HCT116 (cell line): ENCODE measurements at regions not wholly inside any gene's neighbourhood (a gene's known extent, or its start where the extent isn't known, plus 50 kb on each side); places are given as distances from the start of the nearest gene placed in this dataset.

Source experiments
- ATAC-seq: fragments of 200-7000 bp; cut with Tn5 transposase; 2 replicates; pipeline ENCODE4 v1.9.1; 2020; ENCODE audit warnings: mild to moderate bottlenecking, moderate library complexity
- BruUV-seq: library from RNA; stranded (reverse); fragments of 400-500 nt; replicated peaks from 2 replicates; lab custom pipeline; 2021; lab: Mats Ljungman, UMichigan
- CTCF ChIA-PET: fragments of 300-600 bp; sonication (Branson Sonifier 250); formaldehyde crosslinking; loops from one replicate; lab custom pipeline; 2021; ENCODE audit warnings: antibody characterized with exemption; lab: Charles Lee
- POLR2A ChIA-PET: fragments of 300-600, 350-600 bp; sonication (Branson Sonifier 250); formaldehyde crosslinking; loops from one replicate; lab custom pipeline; 2021; ENCODE audit warnings: antibody characterized with exemption; lab: Charles Lee
- RAD21 ChIA-PET, 2 experiments: fragments of 300-600 bp; sonication (Branson Sonifier 250); formaldehyde crosslinking; loops; one replicate each; lab custom pipeline; 2023; ENCODE audit warnings: low total read pairs in 2 of 2; ENCODE audit not compliant: uncharacterized antibody in 2 of 2, unreplicated experiment in 2 of 2, low non-redundant PET in 1 of 2; lab: Charles Lee
- DNase-seq: peaks from one replicate; pipeline ENCODE4 v3.0.0-alpha.2; 2010; ENCODE audit warnings: low read depth, low spot score
- H2AFZ ChIP-seq: fragments of 200-600 bp; shearing (Covaris generic), sonication (generic); 2 replicates; pipeline ENCODE4 v1.6.1; 2017; ENCODE audit warnings: low read depth, mixed run types, mixed read lengths, antibody characterized with exemption, low read length; ENCODE audit not compliant: poor library complexity, severe bottlenecking
- H3K27ac ChIP-seq: 2 replicates; pipeline ENCODE4 v1.5.1; 2012; ENCODE audit warnings: low read depth, low read length
- H3K27me3 ChIP-seq: fragments of 200-600 bp; sonication (generic); 2 replicates; pipeline ENCODE4 v1.6.1; 2016; ENCODE audit warnings: mixed run types, low read length, mixed read lengths; ENCODE audit not compliant: insufficient read depth
- H3K36me3 ChIP-seq, 2 experiments: fragments of 200-500 bp in 1 of 2; fragments of 200-600 bp in 1 of 2; sonication (Bioruptor generic) in 1 of 2; sonication (generic) in 1 of 2; 2 replicates each; pipeline versions ENCODE4 v1.5.1 to v1.6.1; 2014 to 2016; ENCODE audit warnings: low read length in 2 of 2, inconsistent platforms in 1 of 2, mixed read lengths in 1 of 2, mixed run types in 1 of 2; ENCODE audit not compliant: insufficient read depth in 2 of 2, control insufficient read depth in 1 of 2
- H3K4me1 ChIP-seq, 2 experiments: fragments of 200-600 bp in 1 of 2; sonication (generic) in 1 of 2; 2 replicates each; pipeline versions ENCODE4 v1.5.1 to v1.6.1; 2012 to 2017; ENCODE audit warnings: low read length in 2 of 2, inconsistent platforms in 1 of 2, mild to moderate bottlenecking in 1 of 2, mixed read lengths in 1 of 2, mixed run types in 1 of 2, moderate library complexity in 1 of 2; ENCODE audit not compliant: insufficient read depth in 2 of 2, control insufficient read depth in 1 of 2
- H3K4me2 ChIP-seq: fragments of 200-600 bp; sonication (generic); 2 replicates; pipeline ENCODE4 v1.6.1; 2017; ENCODE audit warnings: mixed run types, low read length, mixed read lengths
- H3K4me3 ChIP-seq, 2 experiments: fragments of 200-600 bp in 1 of 2; sonication (generic) in 1 of 2; replicated peaks in 1 of 2; 2 replicates each; pipeline ENCODE4 v1.5.1; 2011 to 2016; ENCODE audit warnings: low read length in 2 of 2, control low read depth in 1 of 2, low read depth in 1 of 2, mild to moderate bottlenecking in 1 of 2, mixed read lengths in 1 of 2, mixed run types in 1 of 2
- H3K79me2 ChIP-seq: fragments of 200-600 bp; sonication (generic); 2 replicates; pipeline ENCODE4 v1.6.1; 2017; ENCODE audit warnings: mild to moderate bottlenecking, mixed run types, low read length, moderate library complexity, mixed read lengths; ENCODE audit not compliant: insufficient read depth
- H3K9ac ChIP-seq: fragments of 200-600 bp; sonication (generic); 2 replicates; pipeline ENCODE4 v1.6.1; 2016; ENCODE audit warnings: low read length, mixed read lengths
- H3K9me2 ChIP-seq: fragments of 200-600 bp; sonication (generic), shearing (Covaris generic); 2 replicates; pipeline ENCODE4 v1.6.1; 2017; ENCODE audit warnings: mixed run types, mild to moderate bottlenecking, moderate library complexity; ENCODE audit not compliant: insufficient read depth
- H3K9me3 ChIP-seq, 2 experiments: fragments of 200-500 bp in 1 of 2; fragments of 200-600 bp in 1 of 2; sonication (Bioruptor generic) in 1 of 2; sonication (generic) in 1 of 2; 2 replicates each; pipeline ENCODE4 v1.6.1; 2014 to 2017; ENCODE audit warnings: low read length in 2 of 2, mixed read lengths in 2 of 2, inconsistent platforms in 1 of 2, low read depth in 1 of 2, mild to moderate bottlenecking in 1 of 2, mixed run types in 1 of 2, moderate library complexity in 1 of 2; ENCODE audit not compliant: control insufficient read depth in 1 of 2, insufficient read depth in 1 of 2
- H4K20me1 ChIP-seq: fragments of 200-600 bp; sonication (generic), shearing (Covaris generic); 2 replicates; pipeline ENCODE4 v1.6.1; 2017; ENCODE audit warnings: mixed run types, mild to moderate bottlenecking, moderate library complexity; ENCODE audit not compliant: insufficient read depth
- CBX3 ChIP-seq: IDR thresholded peaks from 2 replicates; pipeline ENCODE4 v1.6.1; 2012; ENCODE audit warnings: low read depth
- CEBPB ChIP-seq: IDR thresholded peaks from 2 replicates; pipeline ENCODE4 v1.6.1; 2012; ENCODE audit warnings: low read depth
- EGR1 ChIP-seq: IDR thresholded peaks from 2 replicates; pipeline ENCODE4 v1.6.1; 2012; ENCODE audit warnings: low read depth
- EZH2 ChIP-seq: fragments of 200-600 bp; sonication (generic); IDR thresholded peaks from 2 replicates; pipeline ENCODE4 v1.6.1; 2017; ENCODE audit warnings: antibody characterized with exemption, mixed run types
- JUND ChIP-seq: IDR thresholded peaks from 2 replicates; pipeline ENCODE4 v1.6.1; 2012
- POLR2AphosphoS5 ChIP-seq: IDR thresholded peaks from 2 replicates; pipeline ENCODE4 v1.6.1; 2011; ENCODE audit warnings: mild to moderate bottlenecking, low read depth, low read length, moderate library complexity
- SIN3A ChIP-seq: IDR thresholded peaks from 2 replicates; pipeline ENCODE4 v1.6.1; 2012; ENCODE audit warnings: low read depth
- SRF ChIP-seq: IDR thresholded peaks from 2 replicates; pipeline ENCODE4 v1.6.1; 2012; ENCODE audit warnings: low read depth
- YY1 ChIP-seq: IDR thresholded peaks from 2 replicates; pipeline ENCODE4 v1.6.1; 2011; ENCODE audit warnings: low read length, low read depth, moderate library complexity, mild to moderate bottlenecking; ENCODE audit not compliant: insufficient replicate concordance; ENCODE audit errors: extremely low read depth
- ZFX ChIP-seq: fragments of 450-650 bp; IDR thresholded peaks from 2 replicates; pipeline ENCODE4 v1.6.1; 2017
- ZNF274 ChIP-seq: fragments of 200-500 bp; sonication (Bioruptor generic); IDR thresholded peaks from 2 replicates; pipeline ENCODE4 v1.6.1; 2014; ENCODE audit warnings: mild to moderate bottlenecking, low read depth, low read length, inconsistent platforms
- intact Hi-C: fragments of 100-400 bp; cut with micrococcal nuclease; formaldehyde crosslinking; loops from 2 replicates; pipeline ENCODE4 v1.10.0; 2022
- TF ChIP-seq, protein P1 (sequence below): IDR thresholded peaks from 2 replicates; pipeline ENCODE4 v1.6.1; 2012; ENCODE audit warnings: low read depth
- TF ChIP-seq, protein P2 (sequence below): IDR thresholded peaks from 2 replicates; pipeline ENCODE4 v1.6.1; 2012

DNA sequence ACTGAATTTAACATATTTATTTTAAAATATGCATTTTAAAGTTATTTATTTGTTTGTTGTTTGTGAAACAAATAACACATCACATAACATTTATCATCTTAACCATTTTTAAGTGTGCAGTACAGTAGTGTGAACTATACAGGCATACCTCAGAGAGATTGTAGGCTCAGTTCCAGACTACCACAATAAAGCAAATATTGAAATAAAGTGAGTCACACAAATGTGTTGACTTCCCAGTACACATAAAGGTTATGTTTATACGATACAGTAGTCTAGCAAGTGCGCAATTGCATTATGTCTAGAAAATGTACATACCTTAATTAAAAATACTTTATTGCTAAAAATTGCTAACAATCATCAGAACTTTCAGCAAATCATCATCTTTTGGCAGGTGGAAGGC lies 739.4 kb upstream of the ADGRL4 start:
- no peaks in the 10 kb centered on the region for H3K27me3 ChIP-seq
- H3K27ac ChIP-seq: no peak overlapping the region
- intact Hi-C loops: no loop called here
- H3K79me2 ChIP-seq: no peaks in the 10 kb centered on the region
- POLR2A ChIA-PET: no interaction called here
- BruUV-seq: no TSS peak
- CTCF ChIA-PET: no interaction called here
- no peak overlapping the region for H2AFZ ChIP-seq
- H3K4me1 ChIP-seq: no peaks in the 10 kb centered on the region
- RAD21 ChIA-PET: no interaction called here
- H3K36me3 ChIP-seq: no peaks in the 10 kb centered on the region
- H3K9ac ChIP-seq: no peak overlapping the region
- TF ChIP-seq EGR1 (no peak), CBX3 (no peak), YY1 (no peak)
- DNase-seq: no peak
- H3K4me3 ChIP-seq: no peak overlapping the region
- no peak for ATAC-seq
- H3K9me2 ChIP-seq: no peaks in the 10 kb centered on the region
- H3K4me2 ChIP-seq: no peak overlapping the region
- H4K20me1 ChIP-seq: no peaks in the 10 kb centered on the region
- H3K9me3 ChIP-seq: 0 out of 4 replicates have a peak, but pooled peaks cover 0 to 4% of the 10 kb centered on the region in 2 experiments

DNA sequence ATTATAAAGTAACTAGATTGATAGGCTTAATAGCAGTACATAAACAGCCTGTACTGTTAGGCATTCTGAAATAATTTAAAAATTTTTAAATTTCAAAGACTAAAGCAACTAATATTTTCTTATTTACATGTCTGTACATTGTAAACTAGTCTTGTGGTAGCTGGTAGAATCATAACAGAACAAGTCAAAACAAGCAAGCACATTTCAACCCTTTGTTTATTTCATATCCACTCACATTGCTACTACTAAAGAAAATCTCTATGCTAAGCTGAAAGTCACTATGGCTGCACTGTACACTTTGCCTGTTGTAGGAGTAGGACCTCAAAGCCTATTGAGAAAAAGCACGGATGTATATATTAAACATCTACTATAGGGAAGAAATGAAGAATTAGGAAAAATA lies 738.2 kb upstream of the ADGRL4 start:
- Histone ChIP-seq H3K27ac (no peak overlapping the region), H3K9me3 (0 out of 4 replicates have a peak, but pooled peaks cover 0 to 2% of the 10 kb centered on the region in 2 experiments), H3K4me1 (no peaks in the 10 kb centered on the region), H3K79me2 (no peaks in the 10 kb centered on the region), H3K9me2 (no peaks in the 10 kb centered on the region), H3K9ac (no peak overlapping the region), H3K27me3 (no peaks in the 10 kb centered on the region), H3K36me3 (no peaks in the 10 kb centered on the region), H4K20me1 (no peaks in the 10 kb centered on the region), H3K4me2 (no peak overlapping the region), H2AFZ (no peak overlapping the region), H3K4me3 (no peak overlapping the region)
- no peak for TF ChIP-seq SRF
- TF ChIP-seq JUND: no peak
- TF ChIP-seq ZNF274: no peak
- TF ChIP-seq, protein P1, sequence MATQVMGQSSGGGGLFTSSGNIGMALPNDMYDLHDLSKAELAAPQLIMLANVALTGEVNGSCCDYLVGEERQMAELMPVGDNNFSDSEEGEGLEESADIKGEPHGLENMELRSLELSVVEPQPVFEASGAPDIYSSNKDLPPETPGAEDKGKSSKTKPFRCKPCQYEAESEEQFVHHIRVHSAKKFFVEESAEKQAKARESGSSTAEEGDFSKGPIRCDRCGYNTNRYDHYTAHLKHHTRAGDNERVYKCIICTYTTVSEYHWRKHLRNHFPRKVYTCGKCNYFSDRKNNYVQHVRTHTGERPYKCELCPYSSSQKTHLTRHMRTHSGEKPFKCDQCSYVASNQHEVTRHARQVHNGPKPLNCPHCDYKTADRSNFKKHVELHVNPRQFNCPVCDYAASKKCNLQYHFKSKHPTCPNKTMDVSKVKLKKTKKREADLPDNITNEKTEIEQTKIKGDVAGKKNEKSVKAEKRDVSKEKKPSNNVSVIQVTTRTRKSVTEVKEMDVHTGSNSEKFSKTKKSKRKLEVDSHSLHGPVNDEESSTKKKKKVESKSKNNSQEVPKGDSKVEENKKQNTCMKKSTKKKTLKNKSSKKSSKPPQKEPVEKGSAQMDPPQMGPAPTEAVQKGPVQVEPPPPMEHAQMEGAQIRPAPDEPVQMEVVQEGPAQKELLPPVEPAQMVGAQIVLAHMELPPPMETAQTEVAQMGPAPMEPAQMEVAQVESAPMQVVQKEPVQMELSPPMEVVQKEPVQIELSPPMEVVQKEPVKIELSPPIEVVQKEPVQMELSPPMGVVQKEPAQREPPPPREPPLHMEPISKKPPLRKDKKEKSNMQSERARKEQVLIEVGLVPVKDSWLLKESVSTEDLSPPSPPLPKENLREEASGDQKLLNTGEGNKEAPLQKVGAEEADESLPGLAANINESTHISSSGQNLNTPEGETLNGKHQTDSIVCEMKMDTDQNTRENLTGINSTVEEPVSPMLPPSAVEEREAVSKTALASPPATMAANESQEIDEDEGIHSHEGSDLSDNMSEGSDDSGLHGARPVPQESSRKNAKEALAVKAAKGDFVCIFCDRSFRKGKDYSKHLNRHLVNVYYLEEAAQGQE: no peak
- no peak for TF ChIP-seq SIN3A
- no peak for TF ChIP-seq POLR2AphosphoS5
- no peak for TF ChIP-seq ZFX
- TF ChIP-seq CEBPB: no peak
- TF ChIP-seq, protein P2, sequence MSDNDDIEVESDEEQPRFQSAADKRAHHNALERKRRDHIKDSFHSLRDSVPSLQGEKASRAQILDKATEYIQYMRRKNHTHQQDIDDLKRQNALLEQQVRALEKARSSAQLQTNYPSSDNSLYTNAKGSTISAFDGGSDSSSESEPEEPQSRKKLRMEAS: no peak
- no peak for TF ChIP-seq EZH2
- DNase-seq (no peak), ATAC-seq (no peak)
- intact Hi-C loops: no loop called here
- ChIA-PET POLR2A (no interaction called here), RAD21 (no interaction called here), CTCF (no interaction called here)
- BruUV-seq: no TSS peak
